OCI-LY3 (cell line): ENCODE measurements at regions not wholly inside any gene's neighbourhood (a gene's known extent, or its start where the extent isn't known, plus 50 kb on each side); places are given as distances from the start of the nearest gene placed in this dataset.

Experiments
- CTCF ChIP-seq: fragments of 200-600, 300-600 bp; sonication (generic); IDR thresholded peaks from 2 replicates; pipeline ENCODE4 v1.5.1; 2014; ENCODE audit warnings: antibody characterized with exemption, low read length, low read depth
- EZH2phosphoT487 ChIP-seq: fragments of 200-600 bp; shearing (Covaris generic); IDR thresholded peaks from 2 replicates; pipeline ENCODE4 v1.6.1; 2018; ENCODE audit warnings: antibody characterized with exemption, mixed run types, low read depth

GRCh38 chr11:110866081-110866480 is 153.8 kb upstream of the ARHGAP20 start:
- TF ChIP-seq CTCF: no peak
- no peak for TF ChIP-seq EZH2phosphoT487
